ENCODE measurements at regions not wholly inside any gene's neighbourhood (a gene's known extent, or its start where the extent isn't known, plus 50 kb on each side); places are given as distances from the start of the nearest gene placed in this dataset.

DNA sequence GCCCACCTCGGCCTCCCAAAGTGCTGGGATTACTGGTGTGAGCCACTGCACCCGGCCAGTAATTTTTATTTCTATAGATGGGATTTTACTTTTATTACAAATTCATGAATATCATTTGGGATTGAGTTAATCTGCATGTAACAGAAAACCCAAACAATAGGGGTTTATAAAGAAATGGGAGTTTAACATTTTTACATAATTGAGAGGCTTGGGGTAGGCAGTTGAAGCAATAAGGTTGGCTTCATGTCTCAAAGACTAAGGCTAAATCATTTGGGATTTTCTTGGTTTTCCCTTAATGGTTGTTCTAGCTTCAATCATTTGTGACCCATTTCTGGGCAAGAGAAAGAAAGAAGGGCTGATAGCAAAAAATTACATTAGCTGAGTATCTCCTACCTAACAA, 118.7 kb upstream of the FOXD3 start:
- Histone ChIP-seq H3K4me1 (ENCODE audit: control insufficient read depth, extremely low read depth, insufficient read depth, low read length) (no peaks in the 10 kb centered on the region), H3K79me2 (ENCODE audit: control insufficient read depth, insufficient read depth, low read length) (no peaks in the 10 kb centered on the region), H3K27ac (ENCODE audit: insufficient read depth, low read length) (no peak overlapping the region), H3K9me3 (ENCODE audit: control insufficient read depth, insufficient read depth, low read depth, low read length) (no peaks in the 10 kb centered on the region), H3K9ac (ENCODE audit: insufficient read depth, low read length) (no peak overlapping the region), H4K20me1 (ENCODE audit: control insufficient read depth, extremely low read depth, insufficient read depth, low read length) (no peaks in the 10 kb centered on the region), H3K4me2 (ENCODE audit: extremely low read depth, insufficient read depth, low read length) (no peak overlapping the region), H2AFZ (ENCODE audit: low read length) (no peak overlapping the region), H3K36me3 (ENCODE audit: control insufficient read depth, insufficient read depth, low read length) (no peaks in the 10 kb centered on the region), H3K27me3 (ENCODE audit: control insufficient read depth, insufficient read depth, low read length) (peaks cover under 1% of the 10 kb centered on the region), H3K4me3 (replicated peaks in 1 of 4; ENCODE audit: control extremely low read depth in 1 of 4, insufficient read depth in 1 of 4, low read depth in 3 of 4, low read length in 4 of 4) (no peak overlapping the region)
- no peak for TF ChIP-seq EZH2 (IDR thresholded peaks at IDR 0.05; ENCODE audit: low read length, missing control alignments)
- TF ChIP-seq, protein P1, sequence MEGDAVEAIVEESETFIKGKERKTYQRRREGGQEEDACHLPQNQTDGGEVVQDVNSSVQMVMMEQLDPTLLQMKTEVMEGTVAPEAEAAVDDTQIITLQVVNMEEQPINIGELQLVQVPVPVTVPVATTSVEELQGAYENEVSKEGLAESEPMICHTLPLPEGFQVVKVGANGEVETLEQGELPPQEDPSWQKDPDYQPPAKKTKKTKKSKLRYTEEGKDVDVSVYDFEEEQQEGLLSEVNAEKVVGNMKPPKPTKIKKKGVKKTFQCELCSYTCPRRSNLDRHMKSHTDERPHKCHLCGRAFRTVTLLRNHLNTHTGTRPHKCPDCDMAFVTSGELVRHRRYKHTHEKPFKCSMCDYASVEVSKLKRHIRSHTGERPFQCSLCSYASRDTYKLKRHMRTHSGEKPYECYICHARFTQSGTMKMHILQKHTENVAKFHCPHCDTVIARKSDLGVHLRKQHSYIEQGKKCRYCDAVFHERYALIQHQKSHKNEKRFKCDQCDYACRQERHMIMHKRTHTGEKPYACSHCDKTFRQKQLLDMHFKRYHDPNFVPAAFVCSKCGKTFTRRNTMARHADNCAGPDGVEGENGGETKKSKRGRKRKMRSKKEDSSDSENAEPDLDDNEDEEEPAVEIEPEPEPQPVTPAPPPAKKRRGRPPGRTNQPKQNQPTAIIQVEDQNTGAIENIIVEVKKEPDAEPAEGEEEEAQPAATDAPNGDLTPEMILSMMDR (conservative IDR thresholded peaks at IDR 0.05 in 1 of 2, IDR thresholded peaks at IDR 0.05 in 1 of 2; ENCODE audit: low read depth in 1 of 2, low read length in 2 of 2) = no peak
- no peak for DNase-seq (ENCODE audit: low read depth in 2 of 2)

DNA sequence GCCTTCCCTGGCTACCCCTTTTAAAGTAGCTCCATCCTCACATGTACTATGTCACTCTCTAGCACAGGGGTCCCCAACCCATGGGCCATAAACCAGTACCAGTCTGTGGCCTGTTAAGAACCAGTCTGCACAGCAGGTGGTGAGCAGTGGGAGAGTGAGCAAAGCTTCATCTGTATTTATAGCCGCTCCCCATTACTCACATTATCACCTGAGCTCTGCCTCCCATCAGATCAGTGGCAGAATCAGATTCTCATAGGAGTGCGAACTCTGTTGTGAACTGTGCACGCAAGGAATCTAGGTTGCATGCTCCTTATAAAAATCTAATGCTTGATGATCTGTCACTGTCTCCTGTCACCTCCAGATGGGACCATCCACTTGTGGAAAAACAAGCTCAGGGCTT, 116.6 kb upstream of the FOXD3 start:
- no peak overlapping the region for H3K4me2 ChIP-seq (ENCODE audit: extremely low read depth, insufficient read depth, low read length)

GRCh38 chr1:63214553-63214952, 107.8 kb upstream of the FOXD3 start:
- Histone ChIP-seq H3K4me1 (ENCODE audit: control insufficient read depth, extremely low read depth, insufficient read depth, low read length) (no peaks in the 10 kb centered on the region), H3K79me2 (ENCODE audit: control insufficient read depth, insufficient read depth, low read length) (no peaks in the 10 kb centered on the region), H3K36me3 (ENCODE audit: control insufficient read depth, insufficient read depth, low read length) (no peaks in the 10 kb centered on the region), H3K27ac (ENCODE audit: insufficient read depth, low read length) (no peak overlapping the region), H3K9ac (ENCODE audit: insufficient read depth, low read length) (no peak overlapping the region), H4K20me1 (ENCODE audit: control insufficient read depth, extremely low read depth, insufficient read depth, low read length) (no peaks in the 10 kb centered on the region), H3K9me3 (ENCODE audit: control insufficient read depth, insufficient read depth, low read depth, low read length) (no peaks in the 10 kb centered on the region), H3K27me3 (ENCODE audit: control insufficient read depth, insufficient read depth, low read length) (no peaks in the 10 kb centered on the region), H2AFZ (ENCODE audit: low read length) (no peak overlapping the region), H3K4me2 (ENCODE audit: extremely low read depth, insufficient read depth, low read length) (no peak overlapping the region), H3K4me3 (replicated peaks in 1 of 4; ENCODE audit: control extremely low read depth in 1 of 4, insufficient read depth in 1 of 4, low read depth in 3 of 4, low read length in 4 of 4) (no peak overlapping the region)
- no peak for DNase-seq (ENCODE audit: low read depth in 2 of 2)
- TF ChIP-seq, protein P1 (conservative IDR thresholded peaks at IDR 0.05 in 1 of 2, IDR thresholded peaks at IDR 0.05 in 1 of 2; ENCODE audit: low read depth in 1 of 2, low read length in 2 of 2) = no peak
- TF ChIP-seq EZH2 (IDR thresholded peaks at IDR 0.05; ENCODE audit: low read length, missing control alignments) = no peak

More for the DNA sequence above, 116.6 kb upstream of the FOXD3 start:
- Histone ChIP-seq H3K4me1 (ENCODE audit: control insufficient read depth, extremely low read depth, insufficient read depth, low read length) (no peaks in the 10 kb centered on the region), H3K79me2 (ENCODE audit: control insufficient read depth, insufficient read depth, low read length) (no peaks in the 10 kb centered on the region), H4K20me1 (ENCODE audit: control insufficient read depth, extremely low read depth, insufficient read depth, low read length) (no peaks in the 10 kb centered on the region), H3K36me3 (ENCODE audit: control insufficient read depth, insufficient read depth, low read length) (no peaks in the 10 kb centered on the region), H3K27ac (ENCODE audit: insufficient read depth, low read length) (no peak overlapping the region), H3K27me3 (ENCODE audit: control insufficient read depth, insufficient read depth, low read length) (no peaks in the 10 kb centered on the region), H3K9ac (ENCODE audit: insufficient read depth, low read length) (no peak overlapping the region), H2AFZ (ENCODE audit: low read length) (no peak overlapping the region), H3K4me3 (replicated peaks in 1 of 4; ENCODE audit: control extremely low read depth in 1 of 4, insufficient read depth in 1 of 4, low read depth in 3 of 4, low read length in 4 of 4) (no peak overlapping the region), H3K9me3 (ENCODE audit: control insufficient read depth, insufficient read depth, low read depth, low read length) (no peaks in the 10 kb centered on the region)
- TF ChIP-seq, protein P1 (conservative IDR thresholded peaks at IDR 0.05 in 1 of 2, IDR thresholded peaks at IDR 0.05 in 1 of 2; ENCODE audit: low read depth in 1 of 2, low read length in 2 of 2) = no peak
- TF ChIP-seq EZH2 (IDR thresholded peaks at IDR 0.05; ENCODE audit: low read length, missing control alignments) = no peak
- DNase-seq (ENCODE audit: low read depth in 2 of 2) = no peak

Measured in fibroblast of lung (primary cell).